Right lobe of liver (tissue), 6 donors: ENCODE measurements at regions not wholly inside any gene's neighbourhood (a gene's known extent, or its start where the extent isn't known, plus 50 kb on each side); places are given as distances from the start of the nearest gene placed in this dataset.

Source experiments
- ATAC-seq, 4 donors: fragments of 200-7000 bp; cut with Tn5 transposase; one replicate each; pipeline ENCODE4 v1.9.1; 2020; ENCODE audit warnings: mild to moderate bottlenecking in 4 of 4, moderate library complexity in 4 of 4
- DNase-seq, 3 donors: peaks; one replicate each; pipeline ENCODE4 v3.0.0-alpha.2; 2020
- H3K27ac ChIP-seq, 3 donors: fragments of 200-600 bp; one replicate each; pipeline ENCODE4 v1.8.0; 2022
- H3K27me3 ChIP-seq, 2 donors: fragments of 200-600 bp; one replicate each; pipeline ENCODE4 v1.8.0; 2022
- H3K36me3 ChIP-seq, 4 donors: fragments of 200-600 bp; sonication (generic) in 1 of 4; one replicate each; pipeline versions ENCODE4 v1.5.1 to v1.8.0; 2017 to 2022; ENCODE audit warnings: control low read depth in 1 of 4
- H3K4me1 ChIP-seq, 4 donors: fragments of 200-600 bp; sonication (generic) in 1 of 4; one replicate each; pipeline versions ENCODE4 v1.5.1 to v1.8.0; 2017 to 2022; ENCODE audit warnings: control low read depth in 1 of 4
- H3K4me3 ChIP-seq, 3 donors: fragments of 200-600 bp; one replicate each; pipeline ENCODE4 v1.8.0; 2022
- H3K9me3 ChIP-seq, 4 donors: fragments of 200-600 bp; sonication (generic) in 1 of 4; one replicate each; pipeline versions ENCODE4 v1.5.1 to v1.8.0; 2017 to 2022; ENCODE audit warnings: control low read depth in 1 of 4
- CTCF ChIP-seq, 4 donors: fragments of 200-600 bp in 3 of 4; fragments of 450-650 bp in 1 of 4; IDR thresholded peaks; one replicate each; pipeline versions ENCODE4 v1.5.1 to v1.8.0; 2016 to 2022; ENCODE audit warnings: antibody characterized with exemption in 4 of 4, mild to moderate bottlenecking in 2 of 4
- POLR2A ChIP-seq: fragments of 450-650 bp; IDR thresholded peaks from one replicate; pipeline ENCODE4 v1.6.1; 2017; ENCODE audit warnings: antibody characterized with exemption, mild to moderate bottlenecking
- WGBS: methylation state at CpG from one replicate; pipeline ENCODE4 v1.1.6; 2018; ENCODE audit warnings: low coverage, low lambda C conversion rate; ENCODE audit not compliant: insufficient coverage; ENCODE audit errors: missing lambda C conversion rate; 5-methylcytosine and 5-hydroxymethylcytosine counted together
- intact Hi-C, 2 donors: fragments of 100-400 bp; cut with DNase I; formaldehyde crosslinking; loops; one replicate each; pipeline versions ENCODE4 v1.11.2 to v1.14.1; 2022
- donor health status: DM: no; HTN: yes; CAD: no.
- donor health status: DM: no; HTN: no; CAD: no.
- donor health status: DM: no; HTN: no; CAD: no.
- donor health status: DM: no; HTN: yes; CAD: no.
- donor health status: DM: no; HTN: yes; CAD: no.

GRCh38 chr3:73813291-73813690 is 188.6 kb upstream of the PDZRN3 start:
- H3K4me3 ChIP-seq: no peak overlapping the region
- TF ChIP-seq POLR2A (no peak), CTCF (IDR thresholded peaks at IDR 0.05) (no peak)
- H3K36me3 ChIP-seq: no peaks in the 10 kb centered on the region
- DNase-seq (no peak), ATAC-seq (peak in 2 of 4 donors; percentile 41 to 49)
- no peak overlapping the region for H3K27ac ChIP-seq
- intact Hi-C loops: no loop called here
- H3K27me3 ChIP-seq: no peaks in the 10 kb centered on the region
- WGBS: 43% methylated on average over 5 of the region's 5 CpGs
- no peaks in the 10 kb centered on the region for H3K4me1 ChIP-seq
- no peaks in the 10 kb centered on the region for H3K9me3 ChIP-seq

GRCh38 chr3:73812054-73812453 is 187.3 kb upstream of the PDZRN3 start:
- H3K27me3 ChIP-seq: no peaks in the 10 kb centered on the region
- intact Hi-C loops: no loop called here
- no peaks in the 10 kb centered on the region for H3K4me1 ChIP-seq
- H3K27ac ChIP-seq: no peak overlapping the region
- TF ChIP-seq CTCF (IDR thresholded peaks at IDR 0.05) (no peak), POLR2A (no peak)
- DNase-seq: no peak
- H3K36me3 ChIP-seq: no peaks in the 10 kb centered on the region
- 66% methylated on average over 3 of the region's 3 CpGs for WGBS
- H3K4me3 ChIP-seq: no peak overlapping the region
- no peaks in the 10 kb centered on the region for H3K9me3 ChIP-seq
- ATAC-seq: no peak

- H3K27ac ChIP-seq: no peak overlapping the region
These were observed 184.2 kb upstream of the PDZRN3 start for GRCh38 chr3:73808862-73809509.

GRCh38 chr3:73805435-73805834 is 180.7 kb upstream of the PDZRN3 start:
- TF ChIP-seq CTCF (IDR thresholded peaks at IDR 0.05): no peak
- TF ChIP-seq POLR2A: no peak
- H3K27ac ChIP-seq: no peak overlapping the region

More at GRCh38 chr3:73808862-73809509, 184.2 kb upstream of the PDZRN3 start:
- DNase-seq (no peak), ATAC-seq (no peak)
- Histone ChIP-seq H3K27me3 (no peaks in the 10 kb centered on the region), H3K4me1 (no peaks in the 10 kb centered on the region), H3K4me3 (no peak overlapping the region), H3K9me3 (no peaks in the 10 kb centered on the region), H3K36me3 (no peaks in the 10 kb centered on the region)
- intact Hi-C loops: no loop called here
- TF ChIP-seq POLR2A: no peak
- 60% methylated on average over 6 of the region's 12 CpGs for WGBS

GRCh38 chr3:73804204-73804603 is 179.5 kb upstream of the PDZRN3 start:
- DNase-seq (no peak), ATAC-seq (no peak)
- H3K4me1 ChIP-seq: no peaks in the 10 kb centered on the region
- no peak for TF ChIP-seq POLR2A
- WGBS: 81% methylated on average over 6 of the region's 6 CpGs
- no peak overlapping the region for H3K27ac ChIP-seq
- H3K36me3 ChIP-seq: no peaks in the 10 kb centered on the region
- intact Hi-C loops: no loop called here
- H3K9me3 ChIP-seq: no peaks in the 10 kb centered on the region
- H3K4me3 ChIP-seq: no peak overlapping the region
- no peaks in the 10 kb centered on the region for H3K27me3 ChIP-seq

More at GRCh38 chr3:73805435-73805834, 180.7 kb upstream of the PDZRN3 start:
- intact Hi-C loops: no loop called here
- Histone ChIP-seq H3K27me3 (no peaks in the 10 kb centered on the region), H3K9me3 (no peaks in the 10 kb centered on the region), H3K36me3 (no peaks in the 10 kb centered on the region), H3K4me3 (no peak overlapping the region), H3K4me1 (no peaks in the 10 kb centered on the region)
- 33% methylated on average over 3 of the region's 3 CpGs for WGBS
- ATAC-seq: no peak
- no peak for DNase-seq
